ENCODE measurements at regions not wholly inside any gene's neighbourhood (a gene's known extent, or its start where the extent isn't known, plus 50 kb on each side); places are given as distances from the start of the nearest gene placed in this dataset.

- in situ Hi-C loops (cut with MboI; ENCODE audit: low sequenced_read_pairs, unreplicated experiment), result no loop called here
- TF ChIP-seq, protein P1, sequence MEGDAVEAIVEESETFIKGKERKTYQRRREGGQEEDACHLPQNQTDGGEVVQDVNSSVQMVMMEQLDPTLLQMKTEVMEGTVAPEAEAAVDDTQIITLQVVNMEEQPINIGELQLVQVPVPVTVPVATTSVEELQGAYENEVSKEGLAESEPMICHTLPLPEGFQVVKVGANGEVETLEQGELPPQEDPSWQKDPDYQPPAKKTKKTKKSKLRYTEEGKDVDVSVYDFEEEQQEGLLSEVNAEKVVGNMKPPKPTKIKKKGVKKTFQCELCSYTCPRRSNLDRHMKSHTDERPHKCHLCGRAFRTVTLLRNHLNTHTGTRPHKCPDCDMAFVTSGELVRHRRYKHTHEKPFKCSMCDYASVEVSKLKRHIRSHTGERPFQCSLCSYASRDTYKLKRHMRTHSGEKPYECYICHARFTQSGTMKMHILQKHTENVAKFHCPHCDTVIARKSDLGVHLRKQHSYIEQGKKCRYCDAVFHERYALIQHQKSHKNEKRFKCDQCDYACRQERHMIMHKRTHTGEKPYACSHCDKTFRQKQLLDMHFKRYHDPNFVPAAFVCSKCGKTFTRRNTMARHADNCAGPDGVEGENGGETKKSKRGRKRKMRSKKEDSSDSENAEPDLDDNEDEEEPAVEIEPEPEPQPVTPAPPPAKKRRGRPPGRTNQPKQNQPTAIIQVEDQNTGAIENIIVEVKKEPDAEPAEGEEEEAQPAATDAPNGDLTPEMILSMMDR (IDR thresholded peaks at IDR 0.05; ENCODE audit: borderline replicate concordance, control extremely low read depth, extremely low read depth, insufficient read depth, missing control alignments), result no peak
- no peak for DNase-seq (ENCODE audit: low spot score)
Observed at GRCh38 chr5:38060354-38060753, 198.0 kb upstream of the EGFLAM start.

- no peak for DNase-seq (ENCODE audit: low spot score)
- in situ Hi-C loops (cut with MboI; ENCODE audit: low sequenced_read_pairs, unreplicated experiment), result no loop called here
- TF ChIP-seq, protein P1 (IDR thresholded peaks at IDR 0.05; ENCODE audit: borderline replicate concordance, control extremely low read depth, extremely low read depth, insufficient read depth, missing control alignments), result no peak
Observed at GRCh38 chr5:38059876-38060275, 198.5 kb upstream of the EGFLAM start.

GRCh38 chr5:38051711-38052511 lies 206.4 kb upstream of the EGFLAM start:
- in situ Hi-C loops (cut with MboI; ENCODE audit: low sequenced_read_pairs, unreplicated experiment), result no loop called here
- DNase-seq (ENCODE audit: low spot score), result no peak
- TF ChIP-seq, protein P1 (IDR thresholded peaks at IDR 0.05; ENCODE audit: borderline replicate concordance, control extremely low read depth, extremely low read depth, insufficient read depth, missing control alignments), result no peak

DNA sequence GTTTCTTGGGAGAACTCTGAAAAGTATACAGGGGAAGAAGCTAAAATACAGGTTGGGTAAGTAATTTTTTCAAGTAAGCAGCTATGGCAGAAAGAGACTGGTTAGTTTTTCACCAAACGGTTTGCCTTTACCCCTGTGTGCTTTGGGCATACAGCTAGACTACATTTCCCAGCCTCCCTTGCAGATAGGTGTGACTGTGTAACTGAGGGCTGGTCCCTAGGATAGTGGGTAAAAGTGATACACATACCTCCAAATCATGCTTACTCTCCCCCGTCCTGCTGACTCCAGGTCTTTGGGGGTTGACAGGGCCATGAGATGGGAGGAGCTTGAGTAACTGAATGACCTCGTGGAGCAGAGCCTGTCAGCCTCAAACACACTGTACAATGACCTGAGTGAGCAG lies 208.6 kb upstream of the GDNF start:
- DNase-seq (ENCODE audit: low spot score), result no peak
- in situ Hi-C loops (cut with MboI; ENCODE audit: low sequenced_read_pairs, unreplicated experiment), result no loop called here
- TF ChIP-seq, protein P1 (IDR thresholded peaks at IDR 0.05; ENCODE audit: borderline replicate concordance, control extremely low read depth, extremely low read depth, insufficient read depth, missing control alignments), result no peak

DNA sequence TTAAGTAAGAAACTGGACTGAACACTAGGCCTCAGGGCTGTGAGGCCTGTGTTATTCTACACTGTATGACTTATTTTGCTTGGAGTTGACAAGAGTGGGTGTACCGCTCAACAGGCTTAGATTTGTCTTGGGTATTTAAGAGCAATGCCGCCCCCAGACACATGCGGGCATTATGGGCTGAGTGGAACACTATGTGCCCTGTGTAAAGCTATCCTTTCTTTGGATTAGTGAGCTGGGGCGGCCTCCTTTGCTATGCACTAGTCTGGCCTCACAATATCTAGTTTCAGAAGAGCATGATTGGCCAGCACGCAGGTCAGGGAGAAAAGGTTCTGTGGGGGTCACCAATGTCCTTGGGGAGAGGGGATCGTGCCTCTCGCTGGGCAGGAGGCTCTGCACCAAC lies 206.3 kb upstream of the GDNF start:
- in situ Hi-C loops (cut with MboI; ENCODE audit: low sequenced_read_pairs, unreplicated experiment), result no loop called here
- no peak for DNase-seq (ENCODE audit: low spot score)
- TF ChIP-seq, protein P1 (IDR thresholded peaks at IDR 0.05; ENCODE audit: borderline replicate concordance, control extremely low read depth, extremely low read depth, insufficient read depth, missing control alignments), result no peak

DNA sequence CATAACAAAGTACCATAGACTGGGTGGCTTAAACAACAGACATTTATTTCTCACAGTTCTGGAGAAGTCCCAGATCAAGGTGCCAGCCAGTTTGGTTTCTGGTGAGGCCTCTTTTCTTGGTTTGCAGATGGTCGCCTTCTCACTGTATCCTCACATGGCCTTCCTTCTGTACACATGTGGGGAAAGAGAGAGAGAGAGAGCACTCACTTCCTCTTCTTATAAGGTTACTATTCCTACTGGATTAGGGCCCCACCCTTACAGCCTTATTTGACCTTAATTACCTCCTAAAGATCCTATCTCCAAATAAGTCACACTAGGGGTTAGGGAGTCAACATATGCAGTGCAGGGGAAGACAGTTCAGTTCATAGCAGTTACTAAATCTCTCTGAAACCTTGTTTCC lies 205.6 kb upstream of the GDNF start:
- no peak for DNase-seq (ENCODE audit: low spot score)
- in situ Hi-C loops (cut with MboI; ENCODE audit: low sequenced_read_pairs, unreplicated experiment), result no loop called here
- TF ChIP-seq, protein P1 (IDR thresholded peaks at IDR 0.05; ENCODE audit: borderline replicate concordance, control extremely low read depth, extremely low read depth, insufficient read depth, missing control alignments), result no peak
